ENCODE measurements at regions not wholly inside any gene's neighbourhood (a gene's known extent, or its start where the extent isn't known, plus 50 kb on each side); places are given as distances from the start of the nearest gene placed in this dataset.
"Not testable (repeated sequence)": the region's sequence is repeated elsewhere in the genome, so short reads cannot be mapped to it uniquely, and the experiment has no call there.

DNA sequence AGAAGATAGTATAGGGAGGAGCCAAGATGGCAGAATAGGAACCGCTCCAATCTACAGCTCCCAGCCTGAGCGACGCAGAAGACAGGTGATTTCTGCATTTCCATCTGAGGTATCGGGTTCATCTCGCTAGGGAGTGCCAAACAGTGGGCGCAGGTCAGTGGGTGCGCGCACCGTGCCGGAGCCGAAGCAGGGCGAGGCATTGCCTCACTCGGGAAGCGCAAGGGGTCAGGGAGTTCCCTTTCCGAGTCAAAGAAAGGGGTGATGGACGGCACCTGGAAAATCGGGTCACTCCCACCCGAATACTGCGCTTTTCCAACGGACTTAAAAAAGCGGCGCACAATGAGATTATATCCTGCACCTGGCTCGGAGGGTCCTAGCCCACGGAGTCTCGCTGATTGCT, 201.2 kb downstream of the CETN3 start:
- TF ChIP-seq, protein P1, sequence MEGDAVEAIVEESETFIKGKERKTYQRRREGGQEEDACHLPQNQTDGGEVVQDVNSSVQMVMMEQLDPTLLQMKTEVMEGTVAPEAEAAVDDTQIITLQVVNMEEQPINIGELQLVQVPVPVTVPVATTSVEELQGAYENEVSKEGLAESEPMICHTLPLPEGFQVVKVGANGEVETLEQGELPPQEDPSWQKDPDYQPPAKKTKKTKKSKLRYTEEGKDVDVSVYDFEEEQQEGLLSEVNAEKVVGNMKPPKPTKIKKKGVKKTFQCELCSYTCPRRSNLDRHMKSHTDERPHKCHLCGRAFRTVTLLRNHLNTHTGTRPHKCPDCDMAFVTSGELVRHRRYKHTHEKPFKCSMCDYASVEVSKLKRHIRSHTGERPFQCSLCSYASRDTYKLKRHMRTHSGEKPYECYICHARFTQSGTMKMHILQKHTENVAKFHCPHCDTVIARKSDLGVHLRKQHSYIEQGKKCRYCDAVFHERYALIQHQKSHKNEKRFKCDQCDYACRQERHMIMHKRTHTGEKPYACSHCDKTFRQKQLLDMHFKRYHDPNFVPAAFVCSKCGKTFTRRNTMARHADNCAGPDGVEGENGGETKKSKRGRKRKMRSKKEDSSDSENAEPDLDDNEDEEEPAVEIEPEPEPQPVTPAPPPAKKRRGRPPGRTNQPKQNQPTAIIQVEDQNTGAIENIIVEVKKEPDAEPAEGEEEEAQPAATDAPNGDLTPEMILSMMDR (IDR thresholded peaks at IDR 0.05; ENCODE audit: poor library complexity, severe bottlenecking) = not testable (repeated sequence)
- TF ChIP-seq EZH2 (IDR thresholded peaks at IDR 0.05; ENCODE audit: borderline replicate concordance, insufficient read depth, low read length, poor library complexity, severe bottlenecking); RAD21 (conservative IDR thresholded peaks at IDR 0.05): not testable (repeated sequence)

All from neural cell (in vitro differentiated cells).